ENCODE measurements at regions not wholly inside any gene's neighbourhood (a gene's known extent, or its start where the extent isn't known, plus 50 kb on each side); places are given as distances from the start of the nearest gene placed in this dataset.

GRCh38 chr13:58619396-58620113 lies 988.0 kb downstream of the PCDH17 start (continued):
- TF ChIP-seq ZNF175 (tag by site-specific recombination; IDR thresholded peaks at IDR 0.05), result no peak
- no peak for TF ChIP-seq REST (tag by site-specific recombination; IDR thresholded peaks at IDR 0.05)

- POLR2A ChIA-PET, result no interaction called here
- no peaks in the 10 kb centered on the region for H3K9me3 ChIP-seq (ENCODE audit: control insufficient read depth, insufficient read depth, low read depth, low read length)
- H3K4me3 ChIP-seq (ENCODE audit: low read depth, low read length), result no peak overlapping the region
- H3K36me3 ChIP-seq (ENCODE audit: control insufficient read depth in 2 of 2, insufficient read depth in 1 of 2, low read length in 2 of 2), result no peaks in the 10 kb centered on the region
- no peak overlapping the region for H3K27ac ChIP-seq (ENCODE audit: extremely low read depth, low read depth, low read length)
- CTCF ChIA-PET, result no interaction called here
- no peaks in the 10 kb centered on the region for H3K4me1 ChIP-seq (ENCODE audit: control insufficient read depth, insufficient read depth, low read length)
- TF ChIP-seq ZNF792 (tag by site-specific recombination; IDR thresholded peaks at IDR 0.05) (no peak), EGR2 (tag by site-specific recombination; IDR thresholded peaks at IDR 0.05; ENCODE audit: low read depth) (no peak), ZNF214 (tag by site-specific recombination; IDR thresholded peaks at IDR 0.05; ENCODE audit: borderline replicate concordance) (no peak), BCL11A (tag by site-specific recombination; IDR thresholded peaks at IDR 0.05; ENCODE audit: low read depth) (no peak), SP7 (tag by site-specific recombination; IDR thresholded peaks at IDR 0.05) (no peak), ZNF585B (tag by site-specific recombination; IDR thresholded peaks at IDR 0.05) (no peak), ZNF449 (tag by site-specific recombination; IDR thresholded peaks at IDR 0.05) (no peak), ZNF24 (tag by site-specific recombination; IDR thresholded peaks at IDR 0.05) (no peak), ZNF239 (tag by site-specific recombination; IDR thresholded peaks at IDR 0.05) (no peak), INSM2 (tag by site-specific recombination; IDR thresholded peaks at IDR 0.05) (no peak), ZNF658 (tag by site-specific recombination; IDR thresholded peaks at IDR 0.05) (no peak), ZNF510 (tag by site-specific recombination; IDR thresholded peaks at IDR 0.05; ENCODE audit: insufficient replicate concordance) (no peak), REPIN1 (tag by site-specific recombination; IDR thresholded peaks at IDR 0.05; ENCODE audit: low read depth) (no peak), ZNF146 (tag by site-specific recombination; IDR thresholded peaks at IDR 0.05) (no peak), BCL11B (tag by site-specific recombination; IDR thresholded peaks at IDR 0.05; ENCODE audit: low read depth) (no peak), YY2 (tag by site-specific recombination; IDR thresholded peaks at IDR 0.05) (no peak), ZFP41 (tag by site-specific recombination; IDR thresholded peaks at IDR 0.05; ENCODE audit: borderline replicate concordance) (no peak), KLF7 (tag by site-specific recombination; IDR thresholded peaks at IDR 0.05; ENCODE audit: borderline replicate concordance) (no peak), SP3 (tag by site-specific recombination; IDR thresholded peaks at IDR 0.05) (no peak)
These were observed 988.6 kb downstream of the PCDH17 start for GRCh38 chr13:58620176-58620575.

Data from HEK293 (cell line).